ENCODE measurements at regions not wholly inside any gene's neighbourhood (a gene's known extent, or its start where the extent isn't known, plus 50 kb on each side); places are given as distances from the start of the nearest gene placed in this dataset.
A peak's percentile ranks its signal among the peaks of the same experiment; 100 is the strongest.

DNA sequence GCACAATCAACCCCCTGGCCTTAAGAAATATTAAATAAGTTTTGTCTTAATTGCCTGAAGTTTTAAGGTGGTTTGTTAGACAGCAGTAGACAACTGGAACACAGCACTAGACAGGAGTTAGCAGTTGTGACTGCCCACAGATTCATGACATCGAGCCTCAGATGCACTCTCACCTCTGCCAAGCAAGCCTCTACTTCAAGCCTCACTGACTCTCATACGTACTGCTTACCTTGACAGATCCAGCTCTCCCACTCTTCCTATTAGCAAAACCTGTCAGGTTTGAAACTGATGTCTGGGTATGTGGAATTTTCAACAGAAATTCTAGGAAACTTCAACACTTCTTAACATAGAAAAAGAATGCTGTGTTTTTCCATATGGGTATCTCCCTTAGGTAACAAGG, 382.9 kb upstream of the DPH6 start:
- no peak for DNase-seq
- no peaks in the 10 kb centered on the region for H3K27me3 Mint-ChIP-seq (ENCODE audit: insufficient read depth, unreplicated experiment)
- no peaks in the 10 kb centered on the region for H3K4me1 Mint-ChIP-seq (ENCODE audit: low read depth, unreplicated experiment)
- no peaks in the 10 kb centered on the region for H3K9me3 ChIP-seq
- intact Hi-C loops (cut with micrococcal nuclease; ENCODE audit: unreplicated experiment): no loop called here
- no peak overlapping the region for H3K27ac Mint-ChIP-seq (ENCODE audit: unreplicated experiment)
- no TSS peak for BruUV-seq (replicated peaks)
- no peaks in the 10 kb centered on the region for H3K27me3 ChIP-seq (replicated peaks; ENCODE audit: control insufficient read depth, insufficient read depth, low read length)
- H3K9me3 Mint-ChIP-seq (ENCODE audit: unreplicated experiment): no peaks in the 10 kb centered on the region
- no peaks in the 10 kb centered on the region for H3K36me3 ChIP-seq (ENCODE audit: control insufficient read depth, insufficient read depth, low read length)
- no peak overlapping the region for H3K4me3 Mint-ChIP-seq (ENCODE audit: unreplicated experiment)
- CTCF ChIA-PET: no interaction called here
- POLR2A ChIA-PET: no interaction called here
- H3K4me1 ChIP-seq: peaks cover 9% of the 10 kb centered on the region
- TF ChIP-seq, protein P1, sequence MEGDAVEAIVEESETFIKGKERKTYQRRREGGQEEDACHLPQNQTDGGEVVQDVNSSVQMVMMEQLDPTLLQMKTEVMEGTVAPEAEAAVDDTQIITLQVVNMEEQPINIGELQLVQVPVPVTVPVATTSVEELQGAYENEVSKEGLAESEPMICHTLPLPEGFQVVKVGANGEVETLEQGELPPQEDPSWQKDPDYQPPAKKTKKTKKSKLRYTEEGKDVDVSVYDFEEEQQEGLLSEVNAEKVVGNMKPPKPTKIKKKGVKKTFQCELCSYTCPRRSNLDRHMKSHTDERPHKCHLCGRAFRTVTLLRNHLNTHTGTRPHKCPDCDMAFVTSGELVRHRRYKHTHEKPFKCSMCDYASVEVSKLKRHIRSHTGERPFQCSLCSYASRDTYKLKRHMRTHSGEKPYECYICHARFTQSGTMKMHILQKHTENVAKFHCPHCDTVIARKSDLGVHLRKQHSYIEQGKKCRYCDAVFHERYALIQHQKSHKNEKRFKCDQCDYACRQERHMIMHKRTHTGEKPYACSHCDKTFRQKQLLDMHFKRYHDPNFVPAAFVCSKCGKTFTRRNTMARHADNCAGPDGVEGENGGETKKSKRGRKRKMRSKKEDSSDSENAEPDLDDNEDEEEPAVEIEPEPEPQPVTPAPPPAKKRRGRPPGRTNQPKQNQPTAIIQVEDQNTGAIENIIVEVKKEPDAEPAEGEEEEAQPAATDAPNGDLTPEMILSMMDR (IDR thresholded peaks at IDR 0.05; ENCODE audit: insufficient read depth in 1 of 2, low read depth in 1 of 2, low read length in 1 of 2, severe bottlenecking in 1 of 2, unreplicated experiment in 1 of 2): no peak
- no peak overlapping the region for H3K4me3 ChIP-seq (ENCODE audit: low read depth, low read length)
- H3K36me3 Mint-ChIP-seq (ENCODE audit: insufficient read depth, unreplicated experiment): no peaks in the 10 kb centered on the region

DNA sequence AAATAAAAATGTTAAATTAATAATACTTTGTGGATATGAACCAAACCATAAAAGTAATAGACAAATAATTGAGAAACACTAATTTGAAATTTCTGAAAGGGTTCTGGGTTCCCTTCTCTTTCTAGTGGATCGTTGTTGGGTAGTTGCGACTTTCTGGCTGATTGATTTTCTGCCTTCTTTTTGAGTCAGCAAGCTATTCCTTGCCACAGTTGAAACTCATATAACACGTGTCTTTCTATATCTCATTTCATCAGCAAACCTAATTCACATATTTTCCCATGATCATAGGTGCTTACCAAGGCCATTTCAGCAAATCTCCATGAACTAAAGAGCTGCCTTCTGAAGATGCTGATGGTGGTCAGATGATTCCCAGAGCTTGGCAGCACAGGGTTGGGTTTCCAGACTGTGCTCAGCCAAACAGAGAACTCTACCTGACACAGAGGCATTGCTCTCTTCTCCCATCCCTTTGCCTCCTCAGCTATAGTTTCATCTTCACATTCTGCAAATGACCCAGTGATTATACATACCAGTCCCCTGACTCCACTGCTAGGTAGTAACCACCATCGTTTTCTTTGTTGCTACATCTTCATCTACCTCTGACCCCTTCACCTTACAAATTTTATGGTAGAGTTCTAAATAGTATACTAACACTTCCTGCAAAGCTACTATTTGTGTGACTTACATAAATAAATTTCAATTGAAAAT, 383.9 kb upstream of the DPH6 start:
- no peaks in the 10 kb centered on the region for H3K4me1 Mint-ChIP-seq (ENCODE audit: low read depth, unreplicated experiment)
- DNase-seq: no peak
- no peaks in the 10 kb centered on the region for H3K36me3 ChIP-seq (ENCODE audit: control insufficient read depth, insufficient read depth, low read length)
- ChIA-PET POLR2A (no interaction called here), CTCF (no interaction called here)
- TF ChIP-seq, protein P1 (IDR thresholded peaks at IDR 0.05; ENCODE audit: insufficient read depth in 1 of 2, low read depth in 1 of 2, low read length in 1 of 2, severe bottlenecking in 1 of 2, unreplicated experiment in 1 of 2): no peak
- intact Hi-C loops (cut with micrococcal nuclease; ENCODE audit: unreplicated experiment): no loop called here
- H3K27me3 Mint-ChIP-seq (ENCODE audit: insufficient read depth, unreplicated experiment): no peaks in the 10 kb centered on the region
- H3K9me3 ChIP-seq: no peaks in the 10 kb centered on the region
- no peak overlapping the region for H3K4me3 ChIP-seq (ENCODE audit: low read depth, low read length)
- H3K27ac Mint-ChIP-seq (ENCODE audit: unreplicated experiment): peak overlapping the region; percentile 45
- no peaks in the 10 kb centered on the region for H3K36me3 Mint-ChIP-seq (ENCODE audit: insufficient read depth, unreplicated experiment)
- H3K4me3 Mint-ChIP-seq (ENCODE audit: unreplicated experiment): no peak overlapping the region
- H3K4me1 ChIP-seq: peaks cover 9% of the 10 kb centered on the region
- H3K27me3 ChIP-seq (replicated peaks; ENCODE audit: control insufficient read depth, insufficient read depth, low read length): no peaks in the 10 kb centered on the region
- no peaks in the 10 kb centered on the region for H3K9me3 Mint-ChIP-seq (ENCODE audit: unreplicated experiment)
- BruUV-seq (replicated peaks): no TSS peak

- Mint-ChIP-seq H3K4me1 (ENCODE audit: low read depth, unreplicated experiment) (no peaks in the 10 kb centered on the region), H3K27me3 (ENCODE audit: insufficient read depth, unreplicated experiment) (no peaks in the 10 kb centered on the region), H3K27ac (ENCODE audit: unreplicated experiment) (no peak overlapping the region), H3K4me3 (ENCODE audit: unreplicated experiment) (no peak overlapping the region), H3K36me3 (ENCODE audit: insufficient read depth, unreplicated experiment) (no peaks in the 10 kb centered on the region), H3K9me3 (ENCODE audit: unreplicated experiment) (no peaks in the 10 kb centered on the region)
- TF ChIP-seq, protein P1 (IDR thresholded peaks at IDR 0.05; ENCODE audit: insufficient read depth in 1 of 2, low read depth in 1 of 2, low read length in 1 of 2, severe bottlenecking in 1 of 2, unreplicated experiment in 1 of 2): no peak
- no peak for DNase-seq
- no peak overlapping the region for H3K4me3 ChIP-seq (ENCODE audit: low read depth, low read length)
- no peaks in the 10 kb centered on the region for H3K27me3 ChIP-seq (replicated peaks; ENCODE audit: control insufficient read depth, insufficient read depth, low read length)
- ChIA-PET CTCF (no interaction called here), POLR2A (no interaction called here)
- intact Hi-C loops (cut with micrococcal nuclease; ENCODE audit: unreplicated experiment): no loop called here
- H3K36me3 ChIP-seq (ENCODE audit: control insufficient read depth, insufficient read depth, low read length): no peaks in the 10 kb centered on the region
- no peaks in the 10 kb centered on the region for H3K9me3 ChIP-seq
- no peaks in the 10 kb centered on the region for H3K4me1 ChIP-seq
- no TSS peak for BruUV-seq (replicated peaks)
These were observed 385.9 kb upstream of the DPH6 start for GRCh38 chr15:35931799-35932341.

Data from Caco-2 (cell line).